ENCODE measurements at regions not wholly inside any gene's neighbourhood (a gene's known extent, or its start where the extent isn't known, plus 50 kb on each side); places are given as distances from the start of the nearest gene placed in this dataset.

- Histone ChIP-seq H3K9me3 (ENCODE audit: control insufficient read depth in 1 of 2, insufficient read depth in 1 of 2, low read length in 2 of 2) (no peaks in the 10 kb centered on the region), H3K4me3 (ENCODE audit: low read length) (no peak overlapping the region), H3K4me1 (ENCODE audit: insufficient read depth, low read length) (no peaks in the 10 kb centered on the region), H3K27ac (ENCODE audit: low read depth in 1 of 2, low read length in 2 of 2) (no peak overlapping the region), H3K36me3 (ENCODE audit: insufficient read depth, low read length) (no peaks in the 10 kb centered on the region), H3K27me3 (ENCODE audit: control insufficient read depth in 1 of 2, insufficient read depth in 2 of 2, low read length in 2 of 2) (no peaks in the 10 kb centered on the region)
- ATAC-seq (ENCODE audit: poor library complexity) (no peak), DNase-seq (no peak)
- H3K4me1 Mint-ChIP-seq (ENCODE audit: low read depth), result no peaks in the 10 kb centered on the region
- H3K27ac Mint-ChIP-seq, result no peak overlapping the region
- no peak overlapping the region for H3K4me3 Mint-ChIP-seq
- H3K36me3 Mint-ChIP-seq (ENCODE audit: low read depth), result no peaks in the 10 kb centered on the region
- TF ChIP-seq, protein P1, sequence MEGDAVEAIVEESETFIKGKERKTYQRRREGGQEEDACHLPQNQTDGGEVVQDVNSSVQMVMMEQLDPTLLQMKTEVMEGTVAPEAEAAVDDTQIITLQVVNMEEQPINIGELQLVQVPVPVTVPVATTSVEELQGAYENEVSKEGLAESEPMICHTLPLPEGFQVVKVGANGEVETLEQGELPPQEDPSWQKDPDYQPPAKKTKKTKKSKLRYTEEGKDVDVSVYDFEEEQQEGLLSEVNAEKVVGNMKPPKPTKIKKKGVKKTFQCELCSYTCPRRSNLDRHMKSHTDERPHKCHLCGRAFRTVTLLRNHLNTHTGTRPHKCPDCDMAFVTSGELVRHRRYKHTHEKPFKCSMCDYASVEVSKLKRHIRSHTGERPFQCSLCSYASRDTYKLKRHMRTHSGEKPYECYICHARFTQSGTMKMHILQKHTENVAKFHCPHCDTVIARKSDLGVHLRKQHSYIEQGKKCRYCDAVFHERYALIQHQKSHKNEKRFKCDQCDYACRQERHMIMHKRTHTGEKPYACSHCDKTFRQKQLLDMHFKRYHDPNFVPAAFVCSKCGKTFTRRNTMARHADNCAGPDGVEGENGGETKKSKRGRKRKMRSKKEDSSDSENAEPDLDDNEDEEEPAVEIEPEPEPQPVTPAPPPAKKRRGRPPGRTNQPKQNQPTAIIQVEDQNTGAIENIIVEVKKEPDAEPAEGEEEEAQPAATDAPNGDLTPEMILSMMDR (IDR thresholded peaks at IDR 0.05), result no peak
- H3K27me3 Mint-ChIP-seq, result no peaks in the 10 kb centered on the region
- intact Hi-C loops (cut with DNase I, micrococcal nuclease), result no loop called here
- POLR2A ChIA-PET, result no interaction called here
- peaks cover 3% of the 10 kb centered on the region for H3K9me3 Mint-ChIP-seq
- CTCF ChIA-PET, result no interaction called here
Observed at GRCh38 chr18:44134447-44134846, 546.2 kb upstream of the SETBP1 start.

DNA sequence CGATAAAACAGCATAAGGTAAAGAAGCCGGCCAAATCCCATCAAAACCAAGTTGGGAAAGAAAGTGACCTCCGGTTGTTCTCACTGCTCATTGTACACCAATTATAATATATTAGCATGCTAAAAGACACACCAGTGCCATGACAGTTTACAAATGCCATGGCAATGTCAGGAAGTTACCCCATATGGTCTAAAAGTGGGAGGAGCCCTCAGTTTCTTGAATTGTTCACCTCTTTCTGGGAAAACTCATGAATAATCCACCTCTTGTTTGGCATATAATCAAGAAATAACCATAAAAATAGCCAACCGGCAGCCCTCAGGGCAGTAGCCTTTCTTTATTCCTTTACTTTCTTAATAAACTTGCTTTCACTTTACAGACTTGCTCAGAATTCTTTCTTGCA lies 544.9 kb upstream of the SETBP1 start:
- Histone ChIP-seq H3K27me3 (ENCODE audit: control insufficient read depth in 1 of 2, insufficient read depth in 2 of 2, low read length in 2 of 2) (no peaks in the 10 kb centered on the region), H3K4me1 (ENCODE audit: insufficient read depth, low read length) (no peaks in the 10 kb centered on the region), H3K36me3 (ENCODE audit: insufficient read depth, low read length) (no peaks in the 10 kb centered on the region), H3K4me3 (ENCODE audit: low read length) (no peak overlapping the region), H3K9me3 (ENCODE audit: control insufficient read depth in 1 of 2, insufficient read depth in 1 of 2, low read length in 2 of 2) (no peaks in the 10 kb centered on the region), H3K27ac (ENCODE audit: low read depth in 1 of 2, low read length in 2 of 2) (no peak overlapping the region)
- intact Hi-C loops (cut with DNase I, micrococcal nuclease), result no loop called here
- POLR2A ChIA-PET, result no interaction called here
- ATAC-seq (ENCODE audit: poor library complexity) (no peak), DNase-seq (no peak)
- no peaks in the 10 kb centered on the region for H3K36me3 Mint-ChIP-seq (ENCODE audit: low read depth)
- H3K4me3 Mint-ChIP-seq, result no peak overlapping the region
- CTCF ChIA-PET, result no interaction called here
- TF ChIP-seq, protein P1 (IDR thresholded peaks at IDR 0.05), result no peak
- peaks cover 3% of the 10 kb centered on the region for H3K9me3 Mint-ChIP-seq
- no peaks in the 10 kb centered on the region for H3K27me3 Mint-ChIP-seq
- H3K4me1 Mint-ChIP-seq (ENCODE audit: low read depth), result no peaks in the 10 kb centered on the region
- H3K27ac Mint-ChIP-seq, result no peak overlapping the region

GRCh38 chr18:44136326-44136725 lies 544.4 kb upstream of the SETBP1 start:
- intact Hi-C loops (cut with DNase I, micrococcal nuclease), result no loop called here
- POLR2A ChIA-PET, result no interaction called here
- CTCF ChIA-PET, result no interaction called here
- Mint-ChIP-seq H3K36me3 (ENCODE audit: low read depth) (no peaks in the 10 kb centered on the region), H3K27ac (no peak overlapping the region), H3K27me3 (no peaks in the 10 kb centered on the region), H3K4me1 (ENCODE audit: low read depth) (no peaks in the 10 kb centered on the region), H3K4me3 (no peak overlapping the region), H3K9me3 (peaks cover 3% of the 10 kb centered on the region)
- H3K27ac ChIP-seq (ENCODE audit: low read depth in 1 of 2, low read length in 2 of 2), result no peak overlapping the region
- H3K4me3 ChIP-seq (ENCODE audit: low read length), result no peak overlapping the region
- no peaks in the 10 kb centered on the region for H3K27me3 ChIP-seq (ENCODE audit: control insufficient read depth in 1 of 2, insufficient read depth in 2 of 2, low read length in 2 of 2)
- no peaks in the 10 kb centered on the region for H3K9me3 ChIP-seq (ENCODE audit: control insufficient read depth in 1 of 2, insufficient read depth in 1 of 2, low read length in 2 of 2)
- no peaks in the 10 kb centered on the region for H3K36me3 ChIP-seq (ENCODE audit: insufficient read depth, low read length)
- ATAC-seq (ENCODE audit: poor library complexity) (no peak), DNase-seq (no peak)
- H3K4me1 ChIP-seq (ENCODE audit: insufficient read depth, low read length), result no peaks in the 10 kb centered on the region
- TF ChIP-seq, protein P1 (IDR thresholded peaks at IDR 0.05), result no peak
